ENCODE measurements at regions not wholly inside any gene's neighbourhood (a gene's known extent, or its start where the extent isn't known, plus 50 kb on each side); places are given as distances from the start of the nearest gene placed in this dataset.

DNA sequence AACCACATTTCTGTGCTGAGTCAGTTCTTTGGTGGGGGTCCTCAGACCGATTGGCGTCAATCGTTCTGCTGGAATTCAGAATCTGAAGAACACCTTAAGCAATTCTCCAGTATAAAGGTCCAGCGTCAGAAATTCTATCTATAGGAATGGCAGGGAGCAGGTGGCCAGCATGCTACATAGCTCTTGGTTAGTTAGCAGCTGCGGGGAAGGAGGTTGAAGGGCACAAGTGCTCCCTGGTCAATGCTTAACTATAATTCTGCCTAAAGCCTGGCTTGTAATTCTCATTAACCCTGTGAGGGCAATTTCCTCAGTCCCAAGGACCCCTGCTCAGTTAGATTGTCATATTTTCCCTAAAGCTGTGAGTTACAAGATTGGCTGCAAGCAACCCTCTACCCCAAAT is 54.3 kb upstream of the GALNT2 start:
- Mint-ChIP-seq H3K27ac (no peak overlapping the region), H3K4me1 (ENCODE audit: low read depth) (peaks cover 14% of the 10 kb centered on the region), H3K4me3 (ENCODE audit: low read depth) (no peak overlapping the region), H3K36me3 (ENCODE audit: insufficient read depth) (no peaks in the 10 kb centered on the region), H3K27me3 (peaks cover 6% of the 10 kb centered on the region), H3K9me3 (ENCODE audit: low read depth) (no peaks in the 10 kb centered on the region)
- TF ChIP-seq, protein P1, sequence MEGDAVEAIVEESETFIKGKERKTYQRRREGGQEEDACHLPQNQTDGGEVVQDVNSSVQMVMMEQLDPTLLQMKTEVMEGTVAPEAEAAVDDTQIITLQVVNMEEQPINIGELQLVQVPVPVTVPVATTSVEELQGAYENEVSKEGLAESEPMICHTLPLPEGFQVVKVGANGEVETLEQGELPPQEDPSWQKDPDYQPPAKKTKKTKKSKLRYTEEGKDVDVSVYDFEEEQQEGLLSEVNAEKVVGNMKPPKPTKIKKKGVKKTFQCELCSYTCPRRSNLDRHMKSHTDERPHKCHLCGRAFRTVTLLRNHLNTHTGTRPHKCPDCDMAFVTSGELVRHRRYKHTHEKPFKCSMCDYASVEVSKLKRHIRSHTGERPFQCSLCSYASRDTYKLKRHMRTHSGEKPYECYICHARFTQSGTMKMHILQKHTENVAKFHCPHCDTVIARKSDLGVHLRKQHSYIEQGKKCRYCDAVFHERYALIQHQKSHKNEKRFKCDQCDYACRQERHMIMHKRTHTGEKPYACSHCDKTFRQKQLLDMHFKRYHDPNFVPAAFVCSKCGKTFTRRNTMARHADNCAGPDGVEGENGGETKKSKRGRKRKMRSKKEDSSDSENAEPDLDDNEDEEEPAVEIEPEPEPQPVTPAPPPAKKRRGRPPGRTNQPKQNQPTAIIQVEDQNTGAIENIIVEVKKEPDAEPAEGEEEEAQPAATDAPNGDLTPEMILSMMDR (IDR thresholded peaks at IDR 0.05; ENCODE audit: unreplicated experiment), result no peak
- DNase-seq (ENCODE audit: low spot score, unreplicated experiment), result no peak

GRCh38 chr1:230016159-230016558 is 50.9 kb upstream of the GALNT2 start:
- Mint-ChIP-seq H3K4me1 (ENCODE audit: low read depth) (peaks cover 14% of the 10 kb centered on the region), H3K27ac (no peak overlapping the region), H3K36me3 (ENCODE audit: insufficient read depth) (no peaks in the 10 kb centered on the region), H3K4me3 (ENCODE audit: low read depth) (no peak overlapping the region), H3K27me3 (peaks cover 3% of the 10 kb centered on the region), H3K9me3 (ENCODE audit: low read depth) (no peaks in the 10 kb centered on the region)
- TF ChIP-seq, protein P1 (IDR thresholded peaks at IDR 0.05; ENCODE audit: unreplicated experiment), result no peak
- DNase-seq (ENCODE audit: low spot score, unreplicated experiment), result no peak
